Activated naive CD4-positive, alpha-beta T cell treated with anti-CD3 and anti-CD28 coated beads, Interleukin-2, amount 10 ng/mL, durations not matched to agents 7 days and 5 days (primary cell): ENCODE measurements at regions not wholly inside any gene's neighbourhood (a gene's known extent, or its start where the extent isn't known, plus 50 kb on each side); places are given as distances from the start of the nearest gene placed in this dataset.

Experiments used
- CTCF ChIA-PET: fragments of 350-600 bp; sonication (Branson Sonifier 250); formaldehyde crosslinking; loops from one replicate; lab custom pipeline; 2021; ENCODE audit warnings: antibody characterized with exemption; lab: Charles Lee
- DNase-seq: peaks from one replicate; pipeline ENCODE4 v3.0.0-alpha.2; 2020
- H3K27ac Mint-ChIP-seq: one replicate; pipeline ENCODE4 v1.8.0; 2021; ENCODE audit warnings: mild to moderate bottlenecking, moderate library complexity, mixed read lengths
- H3K27me3 Mint-ChIP-seq: one replicate; pipeline ENCODE4 v1.8.0; 2021; ENCODE audit warnings: mild to moderate bottlenecking, mixed read lengths
- H3K36me3 Mint-ChIP-seq: one replicate; pipeline ENCODE4 v1.8.0; 2021; ENCODE audit warnings: mixed read lengths
- H3K4me1 Mint-ChIP-seq: one replicate; pipeline ENCODE4 v1.8.0; 2021; ENCODE audit warnings: mixed read lengths
- H3K4me3 Mint-ChIP-seq: one replicate; pipeline ENCODE4 v1.8.0; 2021; ENCODE audit warnings: mild to moderate bottlenecking, moderate library complexity, mixed read lengths
- H3K9me3 Mint-ChIP-seq: one replicate; pipeline ENCODE4 v1.8.0; 2021; ENCODE audit warnings: mixed read lengths

- Mint-ChIP-seq H3K4me1 (no peaks in the 10 kb centered on the region), H3K36me3 (no peaks in the 10 kb centered on the region), H3K27ac (no peak overlapping the region), H3K27me3 (no peaks in the 10 kb centered on the region), H3K4me3 (no peak overlapping the region), H3K9me3 (peaks cover 8% of the 10 kb centered on the region)
- CTCF ChIA-PET = no interaction called here
- DNase-seq = no peak
Observed at GRCh38 chr13:89865164-89866064, 1482.1 kb upstream of the MIR17HG start.

GRCh38 chr13:89869312-89869711 is 1478.2 kb upstream of the MIR17HG start:
- H3K27me3 Mint-ChIP-seq = no peaks in the 10 kb centered on the region
- DNase-seq = no peak
- no peaks in the 10 kb centered on the region for H3K4me1 Mint-ChIP-seq
- H3K27ac Mint-ChIP-seq = no peak overlapping the region
- H3K36me3 Mint-ChIP-seq = no peaks in the 10 kb centered on the region
- H3K4me3 Mint-ChIP-seq = no peak overlapping the region
- peaks cover 6% of the 10 kb centered on the region for H3K9me3 Mint-ChIP-seq
- CTCF ChIA-PET = no interaction called here

- Mint-ChIP-seq H3K4me1 (no peaks in the 10 kb centered on the region), H3K4me3 (no peak overlapping the region), H3K36me3 (no peaks in the 10 kb centered on the region), H3K27ac (no peak overlapping the region), H3K27me3 (no peaks in the 10 kb centered on the region), H3K9me3 (peaks cover 2% of the 10 kb centered on the region)
- CTCF ChIA-PET = no interaction called here
- DNase-seq = no peak
Observed at GRCh38 chr13:89878904-89879303, 1468.6 kb upstream of the MIR17HG start.

- Mint-ChIP-seq H3K4me3 (no peak overlapping the region), H3K9me3 (peaks cover 5% of the 10 kb centered on the region), H3K36me3 (no peaks in the 10 kb centered on the region), H3K27me3 (no peaks in the 10 kb centered on the region), H3K27ac (no peak overlapping the region), H3K4me1 (no peaks in the 10 kb centered on the region)
- CTCF ChIA-PET = no interaction called here
- no peak for DNase-seq
Observed at GRCh38 chr13:89880201-89880600, 1467.3 kb upstream of the MIR17HG start.

GRCh38 chr13:89883893-89884448 is 1463.5 kb upstream of the MIR17HG start:
- no peak for DNase-seq
- H3K27me3 Mint-ChIP-seq = no peaks in the 10 kb centered on the region
- H3K4me1 Mint-ChIP-seq = no peaks in the 10 kb centered on the region
- H3K9me3 Mint-ChIP-seq = peaks cover 8% of the 10 kb centered on the region
- no peak overlapping the region for H3K27ac Mint-ChIP-seq
- no peak overlapping the region for H3K4me3 Mint-ChIP-seq
- CTCF ChIA-PET = no interaction called here
- H3K36me3 Mint-ChIP-seq = no peaks in the 10 kb centered on the region

- no peaks in the 10 kb centered on the region for H3K36me3 Mint-ChIP-seq
- CTCF ChIA-PET = no interaction called here
Observed at GRCh38 chr13:89890806-89891205, 1456.7 kb upstream of the MIR17HG start.

GRCh38 chr13:89891416-89891815 is 1456.1 kb upstream of the MIR17HG start:
- H3K36me3 Mint-ChIP-seq = no peaks in the 10 kb centered on the region
- CTCF ChIA-PET = no interaction called here
- no peaks in the 10 kb centered on the region for H3K4me1 Mint-ChIP-seq
- no peak overlapping the region for H3K27ac Mint-ChIP-seq
- H3K9me3 Mint-ChIP-seq = peaks cover 7% of the 10 kb centered on the region
- H3K4me3 Mint-ChIP-seq = no peak overlapping the region
- no peaks in the 10 kb centered on the region for H3K27me3 Mint-ChIP-seq
- no peak for DNase-seq

More at GRCh38 chr13:89890806-89891205, 1456.7 kb upstream of the MIR17HG start:
- Mint-ChIP-seq H3K9me3 (peaks cover 7% of the 10 kb centered on the region), H3K4me1 (no peaks in the 10 kb centered on the region), H3K27me3 (no peaks in the 10 kb centered on the region), H3K4me3 (no peak overlapping the region), H3K27ac (no peak overlapping the region)
- no peak for DNase-seq

GRCh38 chr13:89897681-89898080 is 1449.8 kb upstream of the MIR17HG start:
- Mint-ChIP-seq H3K27ac (peak overlapping the region; percentile 46), H3K9me3 (peaks cover 5% of the 10 kb centered on the region), H3K4me1 (no peaks in the 10 kb centered on the region), H3K36me3 (no peaks in the 10 kb centered on the region), H3K4me3 (no peak overlapping the region), H3K27me3 (no peaks in the 10 kb centered on the region)
- CTCF ChIA-PET = no interaction called here
- DNase-seq = no peak

- Mint-ChIP-seq H3K27me3 (no peaks in the 10 kb centered on the region), H3K36me3 (no peaks in the 10 kb centered on the region), H3K4me3 (no peak overlapping the region), H3K9me3 (peaks cover 5% of the 10 kb centered on the region), H3K4me1 (no peaks in the 10 kb centered on the region), H3K27ac (no peak overlapping the region)
- CTCF ChIA-PET = no interaction called here
- no peak for DNase-seq
Observed at GRCh38 chr13:89899302-89900103, 1448.0 kb upstream of the MIR17HG start.

- Mint-ChIP-seq H3K4me1 (no peaks in the 10 kb centered on the region), H3K4me3 (no peak overlapping the region), H3K27me3 (no peaks in the 10 kb centered on the region), H3K36me3 (no peaks in the 10 kb centered on the region), H3K9me3 (peaks cover 5% of the 10 kb centered on the region), H3K27ac (no peak overlapping the region)
- no peak for DNase-seq
- CTCF ChIA-PET = no interaction called here
Observed at GRCh38 chr13:89900104-89900765, 1447.3 kb upstream of the MIR17HG start.

GRCh38 chr13:89902223-89902622 is 1445.3 kb upstream of the MIR17HG start:
- Mint-ChIP-seq H3K27ac (no peak overlapping the region), H3K4me3 (no peak overlapping the region), H3K9me3 (peaks cover 2% of the 10 kb centered on the region), H3K27me3 (no peaks in the 10 kb centered on the region), H3K36me3 (no peaks in the 10 kb centered on the region), H3K4me1 (no peaks in the 10 kb centered on the region)
- no peak for DNase-seq
- CTCF ChIA-PET = no interaction called here

- H3K4me1 Mint-ChIP-seq = no peaks in the 10 kb centered on the region
- no peak overlapping the region for H3K4me3 Mint-ChIP-seq
- no peak overlapping the region for H3K27ac Mint-ChIP-seq
- H3K36me3 Mint-ChIP-seq = no peaks in the 10 kb centered on the region
- no peaks in the 10 kb centered on the region for H3K9me3 Mint-ChIP-seq
- no peaks in the 10 kb centered on the region for H3K27me3 Mint-ChIP-seq
- no peak for DNase-seq
- CTCF ChIA-PET = no interaction called here
Observed at GRCh38 chr13:89903115-89903514, 1444.4 kb upstream of the MIR17HG start.

GRCh38 chr13:89910166-89910565 is 1437.3 kb upstream of the MIR17HG start:
- no peak for DNase-seq
- Mint-ChIP-seq H3K4me1 (no peaks in the 10 kb centered on the region), H3K27me3 (no peaks in the 10 kb centered on the region), H3K27ac (no peak overlapping the region), H3K4me3 (no peak overlapping the region), H3K9me3 (peaks cover 5% of the 10 kb centered on the region), H3K36me3 (no peaks in the 10 kb centered on the region)
- CTCF ChIA-PET = no interaction called here

GRCh38 chr13:89916551-89916950 is 1430.9 kb upstream of the MIR17HG start:
- H3K4me1 Mint-ChIP-seq = no peaks in the 10 kb centered on the region
- no peaks in the 10 kb centered on the region for H3K36me3 Mint-ChIP-seq
- DNase-seq = no peak
- no peak overlapping the region for H3K4me3 Mint-ChIP-seq
- CTCF ChIA-PET = no interaction called here
- peaks cover 3% of the 10 kb centered on the region for H3K9me3 Mint-ChIP-seq
- H3K27me3 Mint-ChIP-seq = no peaks in the 10 kb centered on the region
- no peak overlapping the region for H3K27ac Mint-ChIP-seq
